ENCODE measurements at regions not wholly inside any gene's neighbourhood (a gene's known extent, or its start where the extent isn't known, plus 50 kb on each side); places are given as distances from the start of the nearest gene placed in this dataset.

DNA sequence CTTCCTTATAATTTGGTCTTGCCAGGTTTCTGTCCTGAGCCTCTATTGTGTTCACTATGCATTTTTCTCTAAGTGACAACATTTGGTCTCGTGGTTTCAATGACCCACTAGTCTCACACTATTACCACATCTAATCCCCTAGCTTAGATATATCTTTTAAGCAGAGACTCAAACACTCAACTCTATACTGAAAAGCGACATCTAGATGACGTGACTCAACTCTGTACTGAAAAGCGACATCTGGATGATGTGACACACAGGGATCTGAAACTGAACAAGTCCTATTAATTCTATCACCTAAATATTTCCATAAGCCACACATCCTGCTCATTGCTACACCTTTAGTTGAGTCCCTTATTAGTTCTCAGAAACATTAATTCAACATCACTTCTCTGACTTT lies 141.7 kb upstream of the MBNL1 start:
- TF ChIP-seq, protein P1, sequence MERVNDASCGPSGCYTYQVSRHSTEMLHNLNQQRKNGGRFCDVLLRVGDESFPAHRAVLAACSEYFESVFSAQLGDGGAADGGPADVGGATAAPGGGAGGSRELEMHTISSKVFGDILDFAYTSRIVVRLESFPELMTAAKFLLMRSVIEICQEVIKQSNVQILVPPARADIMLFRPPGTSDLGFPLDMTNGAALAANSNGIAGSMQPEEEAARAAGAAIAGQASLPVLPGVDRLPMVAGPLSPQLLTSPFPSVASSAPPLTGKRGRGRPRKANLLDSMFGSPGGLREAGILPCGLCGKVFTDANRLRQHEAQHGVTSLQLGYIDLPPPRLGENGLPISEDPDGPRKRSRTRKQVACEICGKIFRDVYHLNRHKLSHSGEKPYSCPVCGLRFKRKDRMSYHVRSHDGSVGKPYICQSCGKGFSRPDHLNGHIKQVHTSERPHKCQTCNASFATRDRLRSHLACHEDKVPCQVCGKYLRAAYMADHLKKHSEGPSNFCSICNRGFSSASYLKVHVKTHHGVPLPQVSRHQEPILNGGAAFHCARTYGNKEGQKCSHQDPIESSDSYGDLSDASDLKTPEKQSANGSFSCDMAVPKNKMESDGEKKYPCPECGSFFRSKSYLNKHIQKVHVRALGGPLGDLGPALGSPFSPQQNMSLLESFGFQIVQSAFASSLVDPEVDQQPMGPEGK (CRISPR knock-in tag; IDR thresholded peaks at IDR 0.05; ENCODE audit: borderline replicate concordance): no peak
- TF ChIP-seq SNAI2 (CRISPR knock-in tag; IDR thresholded peaks at IDR 0.05) (no peak), ISL1 (CRISPR knock-in tag; IDR thresholded peaks at IDR 0.05) (no peak), RARB (CRISPR knock-in tag; IDR thresholded peaks at IDR 0.05) (no peak), ZFP30 (CRISPR knock-in tag; IDR thresholded peaks at IDR 0.05) (no peak), TCF4 (CRISPR knock-in tag; IDR thresholded peaks at IDR 0.05; ENCODE audit: borderline replicate concordance) (no peak), TSHZ2 (CRISPR knock-in tag; IDR thresholded peaks at IDR 0.05) (no peak), ZC3H10 (CRISPR knock-in tag; IDR thresholded peaks at IDR 0.05) (no peak), CREB5 (CRISPR knock-in tag; IDR thresholded peaks at IDR 0.05; ENCODE audit: low read depth) (no peak), ESRRG (CRISPR knock-in tag; IDR thresholded peaks at IDR 0.05) (no peak), ZNF8 (CRISPR knock-in tag; IDR thresholded peaks at IDR 0.05) (no peak), CSDC2 (CRISPR knock-in tag; IDR thresholded peaks at IDR 0.05) (no peak), ARNTL (CRISPR knock-in tag; IDR thresholded peaks at IDR 0.05; ENCODE audit: borderline replicate concordance, low read depth) (no peak)
